GM12878 (cell line): ENCODE measurements at regions not wholly inside any gene's neighbourhood (a gene's known extent, or its start where the extent isn't known, plus 50 kb on each side); places are given as distances from the start of the nearest gene placed in this dataset.

Source experiments
- ATAC-seq: fragments of 200-7000 bp; cut with Tn5 transposase; 3 replicates; pipeline ENCODE4 v1.9.1; 2020; ENCODE audit warnings: mild to moderate bottlenecking, moderate library complexity
- BruUV-seq: library from RNA; stranded (reverse); fragments of 400-500 nt; replicated peaks from 2 replicates; lab custom pipeline; 2021; lab: Mats Ljungman, UMichigan
- CTCF ChIA-PET: fragments of 300-600 bp; sonication (Branson Sonifier 250); formaldehyde crosslinking; extraction: SDS; loops from one replicate; lab custom pipeline; 2021; ENCODE audit warnings: inconsistent platforms; lab: Yijun Ruan, JAX
- POLR2A ChIA-PET: fragments of 350-600 bp; formaldehyde crosslinking; extraction: SDS; loops from one replicate; lab custom pipeline; 2021; ENCODE audit warnings: inconsistent platforms; lab: Charles Lee
- RAD21 ChIA-PET: fragments of 300-600 bp; sonication (Branson Sonifier 250); formaldehyde crosslinking; loops from one replicate; lab custom pipeline; 2023; ENCODE audit warnings: antibody characterized with exemption; ENCODE audit not compliant: unreplicated experiment; lab: Charles Lee
- SMC1A ChIA-PET: fragments of 300-600 bp; sonication (Branson Sonifier 250); formaldehyde crosslinking; loops from one replicate; lab custom pipeline; 2023; ENCODE audit not compliant: unreplicated experiment, uncharacterized antibody; lab: Charles Lee
- DNase-seq: peaks from one replicate; pipeline ENCODE4 v3.0.0-alpha.2; 2011; ENCODE audit warnings: low read depth, low spot score
- FAIRE-seq: peaks from 3 replicates; lab custom pipeline; 2011; peaks lifted over from hg19 to GRCh38; lab: Jason Lieb, UNC
- H2AFZ ChIP-seq: 2 replicates; pipeline ENCODE4 v1.6.0; 2011; ENCODE audit warnings: low read depth, low read length, control low read depth; ENCODE audit not compliant: control insufficient read depth
- H3K27ac ChIP-seq: 2 replicates; pipeline ENCODE4 v1.5.1; 2011; ENCODE audit warnings: control low read depth; ENCODE audit not compliant: control insufficient read depth, insufficient read depth
- H3K27me3 ChIP-seq, 2 experiments: replicated peaks in 1 of 2; 2 replicates each; pipeline versions ENCODE4 v1.6.0 to v1.6.1; 2011; ENCODE audit warnings: low read length in 1 of 2; ENCODE audit not compliant: control insufficient read depth in 2 of 2, insufficient read depth in 2 of 2
- H3K36me3 ChIP-seq, 2 experiments: 2 replicates each; pipeline ENCODE4 v1.5.1; 2011; ENCODE audit warnings: low read length in 1 of 2; ENCODE audit not compliant: control insufficient read depth in 2 of 2, insufficient read depth in 2 of 2
- H3K4me1 ChIP-seq: 2 replicates; pipeline ENCODE4 v1.6.1; 2011; ENCODE audit warnings: mild to moderate bottlenecking, low read length, moderate library complexity, mixed read lengths; ENCODE audit not compliant: control insufficient read depth, insufficient read depth
- H3K4me2 ChIP-seq: 2 replicates; pipeline ENCODE4 v1.6.0; 2011; ENCODE audit warnings: control low read depth; ENCODE audit not compliant: control insufficient read depth, insufficient read depth
- H3K4me3 ChIP-seq: fragments of 200-600 bp; sonication (generic); 2 replicates; pipeline ENCODE4 v1.5.1; 2016
- H3K79me2 ChIP-seq: 2 replicates; pipeline ENCODE4 v1.6.0; 2011; ENCODE audit warnings: low read length; ENCODE audit not compliant: control insufficient read depth, insufficient read depth
- H3K9ac ChIP-seq: 2 replicates; pipeline ENCODE4 v1.8.0; 2011; ENCODE audit warnings: low read length, control low read depth, mixed read lengths; ENCODE audit not compliant: control insufficient read depth, insufficient read depth
- H3K9me3 ChIP-seq: replicated peaks from 3 replicates; pipeline ENCODE4 v1.5.1; 2011; ENCODE audit warnings: mild to moderate bottlenecking, low read length; ENCODE audit not compliant: control insufficient read depth, insufficient read depth
- H4K20me1 ChIP-seq: 2 replicates; pipeline ENCODE4 v1.6.0; 2011; ENCODE audit not compliant: control insufficient read depth, insufficient read depth
- ATF7 ChIP-seq: fragments of 450-650 bp; IDR thresholded peaks from 2 replicates; pipeline ENCODE4 v1.6.1; 2016; ENCODE audit warnings: low read depth, mild to moderate bottlenecking
- BRCA1 ChIP-seq: IDR thresholded peaks from 2 replicates; pipeline ENCODE4 v1.6.1; 2011; ENCODE audit warnings: low read depth, low read length, improper control_type of control experiment
- EED ChIP-seq: sonication (generic); IDR thresholded peaks from 2 replicates; pipeline ENCODE4 v1.6.1; 2016; ENCODE audit warnings: antibody characterized with exemption, low read depth
- EZH2 ChIP-seq: IDR thresholded peaks from 2 replicates; pipeline ENCODE4 v1.6.1; 2012; ENCODE audit warnings: low read depth, mild to moderate bottlenecking, control low read depth, inconsistent platforms, low read length, borderline replicate concordance; ENCODE audit not compliant: control insufficient read depth
- HCFC1 ChIP-seq: fragments of 150-350 bp; IDR thresholded peaks from 2 replicates; pipeline ENCODE4 v1.6.1; 2014; ENCODE audit warnings: low read length
- RELA ChIP-seq: fragments of 450-650 bp; IDR thresholded peaks from 2 replicates; pipeline ENCODE4 v1.8.0; 2014; ENCODE audit warnings: borderline replicate concordance; ENCODE audit not compliant: partially characterized antibody
- WGBS: methylation state at CpG from one replicate; pipeline ENCODE4 v1.1.6; 2016; ENCODE audit warnings: low lambda C conversion rate; ENCODE audit not compliant: insufficient replicate concordance, insufficient coverage; ENCODE audit errors: missing lambda C conversion rate; 5-methylcytosine and 5-hydroxymethylcytosine counted together
- in situ Hi-C: fragments of 300-500 bp; cut with MboI; formaldehyde crosslinking; loops from 9 replicates; pipeline ENCODE4 v1.14.3; 2018; ENCODE audit warnings: mixed read lengths
- intact Hi-C: fragments of 100-400 bp; cut with micrococcal nuclease; formaldehyde crosslinking; loops from one replicate; pipeline ENCODE4 v1.14.2; 2022; ENCODE audit not compliant: unreplicated experiment

- TF ChIP-seq ATF7 (no peak), RELA (no peak), BRCA1 (no peak), EZH2 (no peak), EED (no peak)
These were observed 294.3 kb upstream of the MGAT4C start (continued) for GRCh38 chr12:86550218-86551145.

- H2AFZ ChIP-seq = no peak overlapping the region
- RAD21 ChIA-PET = no interaction called here
- POLR2A ChIA-PET = no interaction called here
- no peaks in the 10 kb centered on the region for H3K9me3 ChIP-seq
- H3K9ac ChIP-seq = no peak overlapping the region
- no peak for ATAC-seq
- H3K4me1 ChIP-seq = no peaks in the 10 kb centered on the region
- no peaks in the 10 kb centered on the region for H3K27me3 ChIP-seq
- intact Hi-C loops (no loop called here), in situ Hi-C loops (no loop called here)
- no peak overlapping the region for H3K4me2 ChIP-seq
- H4K20me1 ChIP-seq = no peaks in the 10 kb centered on the region
- no peaks in the 10 kb centered on the region for H3K36me3 ChIP-seq
- TF ChIP-seq HCFC1 = no peak
- no peaks in the 10 kb centered on the region for H3K79me2 ChIP-seq
- 2% methylated on average over 3 of the region's 3 CpGs for WGBS
- CTCF ChIA-PET = no interaction called here
- H3K27ac ChIP-seq = no peak overlapping the region
- no peak overlapping the region for H3K4me3 ChIP-seq
- no peak for DNase-seq
- SMC1A ChIA-PET = no interaction called here
- BruUV-seq = no TSS peak
- FAIRE-seq = no peak
These were observed 287.5 kb upstream of the MGAT4C start for GRCh38 chr12:86543716-86544115.
